Neutrophil (primary cell): ENCODE measurements at regions not wholly inside any gene's neighbourhood (a gene's known extent, or its start where the extent isn't known, plus 50 kb on each side); places are given as distances from the start of the nearest gene placed in this dataset.

Experiments
- H3K27ac ChIP-seq: fragments of 200-600 bp; sonication (generic); 2 replicates; pipeline ENCODE4 v1.5.1; 2016; ENCODE audit warnings: mild to moderate bottlenecking, moderate library complexity
- H3K27me3 ChIP-seq: fragments of 200-600 bp; sonication (generic); 2 replicates; pipeline ENCODE4 v1.6.0; 2016; ENCODE audit warnings: mild to moderate bottlenecking
- H3K36me3 ChIP-seq: fragments of 200-600 bp; sonication (generic); 2 replicates; pipeline ENCODE4 v1.5.1; 2017
- H3K4me1 ChIP-seq, 2 experiments: fragments of 200-600 bp in 1 of 2; sonication (generic) in 1 of 2; 1 replicate in 1 of 2; 2 replicates in 1 of 2; pipeline versions ENCODE4 v1.5.1 to v1.6.1; 2013 to 2016; ENCODE audit warnings: low read depth in 1 of 2, low read length in 1 of 2, mild to moderate bottlenecking in 1 of 2, moderate library complexity in 1 of 2; ENCODE audit not compliant: control insufficient read depth in 1 of 2, insufficient read depth in 1 of 2
- H3K4me3 ChIP-seq, 2 experiments: fragments of 200-600 bp in 1 of 2; sonication (generic) in 1 of 2; 1 replicate in 1 of 2; 2 replicates in 1 of 2; pipeline ENCODE4 v1.5.1; 2013 to 2016; ENCODE audit warnings: low read depth in 1 of 2, low read length in 1 of 2, mild to moderate bottlenecking in 1 of 2, moderate library complexity in 1 of 2
- H3K9me3 ChIP-seq: fragments of 200-600 bp; sonication (generic); 2 replicates; pipeline ENCODE4 v1.5.1; 2016
- TF ChIP-seq, protein P1 (sequence below): fragments of 200-600 bp; sonication (generic); IDR thresholded peaks from 2 replicates; pipeline ENCODE4 v1.5.1; 2016; ENCODE audit warnings: antibody characterized with exemption

DNA sequence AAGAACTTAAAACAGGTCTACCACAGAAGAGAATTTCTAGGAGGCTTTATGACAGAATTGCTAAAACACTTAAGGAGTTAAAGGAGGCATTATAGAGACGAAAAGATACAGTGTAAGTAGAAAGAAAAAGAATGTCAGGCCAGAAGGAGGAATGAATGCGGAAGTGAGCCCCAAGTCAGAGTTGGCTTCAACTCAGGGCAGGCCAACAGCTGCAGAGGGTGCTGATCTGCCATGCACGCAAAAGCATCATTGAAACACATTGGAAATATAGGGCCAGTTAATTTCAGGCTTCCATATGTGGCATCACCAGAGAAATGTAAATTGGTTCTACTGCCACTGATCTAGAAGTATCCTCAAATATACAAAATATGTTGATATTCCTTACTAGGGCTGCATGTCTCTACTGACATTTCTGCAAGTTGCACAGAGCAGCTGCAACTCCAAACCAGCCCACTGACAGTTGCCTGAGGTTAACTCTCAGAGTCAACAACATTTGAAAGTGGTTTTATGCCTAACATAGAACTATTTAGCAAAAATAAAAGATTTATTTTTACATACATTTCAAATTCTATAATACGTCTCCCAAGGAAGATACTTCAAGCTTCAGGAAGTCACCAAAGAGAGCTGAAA, 324.1 kb downstream of the C11orf87 start:
- TF ChIP-seq, protein P1, sequence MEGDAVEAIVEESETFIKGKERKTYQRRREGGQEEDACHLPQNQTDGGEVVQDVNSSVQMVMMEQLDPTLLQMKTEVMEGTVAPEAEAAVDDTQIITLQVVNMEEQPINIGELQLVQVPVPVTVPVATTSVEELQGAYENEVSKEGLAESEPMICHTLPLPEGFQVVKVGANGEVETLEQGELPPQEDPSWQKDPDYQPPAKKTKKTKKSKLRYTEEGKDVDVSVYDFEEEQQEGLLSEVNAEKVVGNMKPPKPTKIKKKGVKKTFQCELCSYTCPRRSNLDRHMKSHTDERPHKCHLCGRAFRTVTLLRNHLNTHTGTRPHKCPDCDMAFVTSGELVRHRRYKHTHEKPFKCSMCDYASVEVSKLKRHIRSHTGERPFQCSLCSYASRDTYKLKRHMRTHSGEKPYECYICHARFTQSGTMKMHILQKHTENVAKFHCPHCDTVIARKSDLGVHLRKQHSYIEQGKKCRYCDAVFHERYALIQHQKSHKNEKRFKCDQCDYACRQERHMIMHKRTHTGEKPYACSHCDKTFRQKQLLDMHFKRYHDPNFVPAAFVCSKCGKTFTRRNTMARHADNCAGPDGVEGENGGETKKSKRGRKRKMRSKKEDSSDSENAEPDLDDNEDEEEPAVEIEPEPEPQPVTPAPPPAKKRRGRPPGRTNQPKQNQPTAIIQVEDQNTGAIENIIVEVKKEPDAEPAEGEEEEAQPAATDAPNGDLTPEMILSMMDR = no peak
- Histone ChIP-seq H3K4me3 (no peak overlapping the region), H3K36me3 (no peaks in the 10 kb centered on the region), H3K27ac (no peak overlapping the region), H3K9me3 (no peaks in the 10 kb centered on the region), H3K27me3 (no peaks in the 10 kb centered on the region), H3K4me1 (no peaks in the 10 kb centered on the region)

DNA sequence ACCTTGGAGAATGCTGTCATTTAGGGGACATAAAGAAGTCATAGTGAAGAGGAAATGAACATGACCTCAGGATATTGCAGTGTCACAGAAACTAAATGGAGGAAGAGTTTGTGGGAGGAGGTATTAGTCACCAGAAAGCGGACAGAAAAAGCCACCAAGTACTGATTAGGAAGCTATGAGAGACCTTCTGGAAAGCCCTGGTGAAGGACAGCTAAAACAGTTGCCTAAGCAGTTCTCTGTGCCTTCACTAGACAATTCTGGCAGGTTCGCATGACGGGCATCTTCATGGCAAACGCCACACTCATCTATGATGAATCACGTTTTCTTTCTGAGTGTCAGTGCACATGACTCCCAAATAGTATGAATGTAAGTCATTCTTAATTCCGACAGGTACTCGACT, 325.8 kb downstream of the C11orf87 start:
- H3K36me3 ChIP-seq = no peaks in the 10 kb centered on the region
- H3K4me3 ChIP-seq = no peak overlapping the region
- no peaks in the 10 kb centered on the region for H3K27me3 ChIP-seq
- no peak overlapping the region for H3K27ac ChIP-seq
- TF ChIP-seq, protein P1 = no peak
- no peaks in the 10 kb centered on the region for H3K4me1 ChIP-seq
- H3K9me3 ChIP-seq = no peaks in the 10 kb centered on the region

DNA sequence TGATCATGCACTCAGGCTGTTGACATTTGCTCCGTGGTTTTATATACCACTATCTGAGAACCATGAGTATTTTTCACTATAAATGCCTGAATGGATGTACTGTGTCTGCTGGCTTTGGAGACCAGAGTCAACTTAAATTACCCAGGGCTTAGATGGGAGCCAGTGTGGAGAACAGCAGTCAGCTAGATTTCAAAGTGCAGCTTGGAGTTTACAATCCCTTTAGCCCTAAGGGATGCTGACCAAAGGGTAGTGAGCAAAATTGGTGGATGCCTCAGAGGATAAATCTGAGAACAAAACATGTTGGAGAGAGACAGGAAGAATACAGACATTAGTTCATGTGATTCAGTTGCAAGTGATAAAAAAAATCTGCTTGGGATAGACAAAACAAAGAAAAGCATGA, 327.5 kb downstream of the C11orf87 start:
- no peaks in the 10 kb centered on the region for H3K36me3 ChIP-seq
- H3K9me3 ChIP-seq = no peaks in the 10 kb centered on the region
- no peak overlapping the region for H3K27ac ChIP-seq
- H3K27me3 ChIP-seq = no peaks in the 10 kb centered on the region
- H3K4me3 ChIP-seq = no peak overlapping the region
- TF ChIP-seq, protein P1 = no peak
- no peaks in the 10 kb centered on the region for H3K4me1 ChIP-seq

DNA sequence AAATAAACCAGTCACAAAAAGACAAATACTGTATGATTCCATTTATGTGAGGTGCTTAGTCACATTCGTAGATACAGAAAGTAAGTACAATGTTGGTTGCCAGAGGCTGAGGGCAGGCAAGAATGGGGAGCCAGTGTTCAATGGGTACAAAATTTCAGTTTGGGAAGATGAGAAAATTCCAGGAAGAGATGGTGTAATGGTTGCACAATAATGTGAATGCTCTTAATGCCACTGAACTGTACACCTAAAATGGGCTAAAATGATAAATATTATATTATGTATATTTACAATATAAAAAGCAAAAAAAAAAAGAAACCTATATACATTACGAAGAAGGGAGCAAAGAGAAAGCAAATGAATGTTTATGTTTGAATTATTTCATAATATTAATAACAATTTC, 329.0 kb downstream of the C11orf87 start:
- TF ChIP-seq, protein P1 = no peak
- H3K36me3 ChIP-seq = no peaks in the 10 kb centered on the region

DNA sequence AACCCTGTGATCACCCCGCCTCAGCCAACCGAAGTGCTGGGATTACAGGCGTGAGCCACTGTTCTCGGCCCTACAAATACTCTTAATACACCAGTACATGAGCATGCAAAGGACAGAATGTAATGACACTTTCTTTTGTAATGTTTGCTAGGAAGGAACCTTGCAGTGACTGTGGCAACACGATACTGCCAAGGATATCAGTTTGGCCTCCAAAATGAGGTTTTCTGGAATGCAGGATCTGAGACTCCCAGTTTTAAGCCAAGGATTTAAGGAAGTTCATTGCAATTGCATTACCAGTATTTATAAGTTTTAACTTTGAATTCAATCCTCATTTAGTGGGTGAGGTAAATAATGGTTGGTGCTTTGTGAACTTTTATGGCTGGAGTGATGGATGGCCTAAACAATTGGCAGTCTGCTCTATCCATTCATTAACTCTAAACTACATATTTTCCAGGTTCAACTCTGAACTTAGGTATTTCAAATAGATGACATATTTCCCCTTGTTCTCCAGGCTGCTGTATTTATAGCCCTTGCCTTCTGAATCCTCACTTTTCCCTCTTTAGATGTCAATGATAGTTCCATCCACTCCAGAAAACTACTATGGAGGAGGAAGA, 330.3 kb downstream of the C11orf87 start:
- Histone ChIP-seq H3K27ac (no peak overlapping the region), H3K4me3 (no peak overlapping the region), H3K4me1 (no peaks in the 10 kb centered on the region), H3K27me3 (no peaks in the 10 kb centered on the region), H3K9me3 (no peaks in the 10 kb centered on the region), H3K36me3 (no peaks in the 10 kb centered on the region)
- TF ChIP-seq, protein P1 = no peak

More for the DNA sequence above, 329.0 kb downstream of the C11orf87 start:
- no peaks in the 10 kb centered on the region for H3K9me3 ChIP-seq
- H3K4me3 ChIP-seq = no peak overlapping the region
- no peaks in the 10 kb centered on the region for H3K27me3 ChIP-seq
- H3K27ac ChIP-seq = no peak overlapping the region
- no peaks in the 10 kb centered on the region for H3K4me1 ChIP-seq
